B cell (primary cell): ENCODE measurements at regions not wholly inside any gene's neighbourhood (a gene's known extent, or its start where the extent isn't known, plus 50 kb on each side); places are given as distances from the start of the nearest gene placed in this dataset.

ENCODE experiments used
- EZH2 ChIP-seq: IDR thresholded peaks from 2 replicates; pipeline ENCODE4 v1.6.1; 2012; ENCODE audit warnings: borderline replicate concordance, low read depth, mild to moderate bottlenecking, moderate library complexity, low read length; ENCODE audit not compliant: insufficient read depth, poor library complexity, severe bottlenecking
- TF ChIP-seq, protein P1 (sequence below): fragments of 200-600 bp; IDR thresholded peaks from one replicate; pipeline ENCODE4 v1.8.0; 2022; ENCODE audit warnings: antibody characterized with exemption, mild to moderate bottlenecking

DNA sequence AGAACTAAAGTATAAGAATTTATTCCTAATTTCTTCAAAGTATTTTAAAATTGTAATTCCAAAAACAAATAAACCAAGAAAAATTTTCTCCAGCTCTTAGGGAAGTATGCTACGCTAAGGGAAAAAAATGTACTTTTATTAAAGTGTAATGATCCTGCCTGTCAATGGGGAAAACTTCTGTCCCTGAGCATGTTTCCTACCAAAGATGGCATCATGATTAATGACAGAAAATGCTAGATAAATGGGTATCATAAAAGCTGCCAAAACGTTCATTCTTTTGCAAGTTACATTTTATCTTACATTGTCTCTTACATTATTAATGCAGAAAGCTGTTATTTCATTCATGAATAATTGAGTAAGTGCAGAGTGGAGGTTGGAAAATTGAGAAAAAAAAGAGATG, 443.4 kb downstream of the TECRL start:
- TF ChIP-seq, protein P1, sequence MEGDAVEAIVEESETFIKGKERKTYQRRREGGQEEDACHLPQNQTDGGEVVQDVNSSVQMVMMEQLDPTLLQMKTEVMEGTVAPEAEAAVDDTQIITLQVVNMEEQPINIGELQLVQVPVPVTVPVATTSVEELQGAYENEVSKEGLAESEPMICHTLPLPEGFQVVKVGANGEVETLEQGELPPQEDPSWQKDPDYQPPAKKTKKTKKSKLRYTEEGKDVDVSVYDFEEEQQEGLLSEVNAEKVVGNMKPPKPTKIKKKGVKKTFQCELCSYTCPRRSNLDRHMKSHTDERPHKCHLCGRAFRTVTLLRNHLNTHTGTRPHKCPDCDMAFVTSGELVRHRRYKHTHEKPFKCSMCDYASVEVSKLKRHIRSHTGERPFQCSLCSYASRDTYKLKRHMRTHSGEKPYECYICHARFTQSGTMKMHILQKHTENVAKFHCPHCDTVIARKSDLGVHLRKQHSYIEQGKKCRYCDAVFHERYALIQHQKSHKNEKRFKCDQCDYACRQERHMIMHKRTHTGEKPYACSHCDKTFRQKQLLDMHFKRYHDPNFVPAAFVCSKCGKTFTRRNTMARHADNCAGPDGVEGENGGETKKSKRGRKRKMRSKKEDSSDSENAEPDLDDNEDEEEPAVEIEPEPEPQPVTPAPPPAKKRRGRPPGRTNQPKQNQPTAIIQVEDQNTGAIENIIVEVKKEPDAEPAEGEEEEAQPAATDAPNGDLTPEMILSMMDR: no peak
- no peak for TF ChIP-seq EZH2
